Peyer's patch (tissue), 4 donors: ENCODE measurements at regions not wholly inside any gene's neighbourhood (a gene's known extent, or its start where the extent isn't known, plus 50 kb on each side); places are given as distances from the start of the nearest gene placed in this dataset.
"Not testable (repeated sequence)": the region's sequence is repeated elsewhere in the genome, so short reads cannot be mapped to it uniquely, and the experiment has no call there.

Experiments
- DNase-seq, 3 donors: peaks; one replicate each; pipeline ENCODE4 v3.0.0-alpha.2; 2017 to 2019
- H3K27ac ChIP-seq, 4 donors: fragments of 200-600 bp; sonication (generic); one replicate each; pipeline ENCODE4 v1.5.1; 2016 to 2019
- H3K27me3 ChIP-seq, 2 donors: fragments of 200-600 bp; sonication (generic); one replicate each; pipeline ENCODE4 v1.5.1; 2019
- H3K36me3 ChIP-seq, 3 donors: fragments of 200-600 bp; sonication (generic); one replicate each; pipeline ENCODE4 v1.5.1; 2016 to 2019
- H3K4me1 ChIP-seq, 4 donors: fragments of 200-600 bp; sonication (generic); one replicate each; pipeline ENCODE4 v1.5.1; 2016 to 2019
- H3K4me3 ChIP-seq, 4 donors: fragments of 200-600 bp; sonication (generic); 1 replicate in 3 of 4; 2 replicates in 1 of 4; pipeline ENCODE4 v1.5.1; 2016 to 2019; ENCODE audit warnings: mild to moderate bottlenecking in 1 of 4
- H3K9me3 ChIP-seq, 4 donors: fragments of 200-600 bp; sonication (generic); one replicate each; pipeline ENCODE4 v1.5.1; 2016 to 2019; ENCODE audit warnings: mild to moderate bottlenecking in 1 of 4
- CTCF ChIP-seq, 6 experiments: fragments of 450-650 bp in 4 of 6; fragments of 200-600 bp in 2 of 6; sonication (generic) in 1 of 6; IDR thresholded peaks; one replicate each; pipeline ENCODE4 v1.5.1; 2017 to 2019; ENCODE audit warnings: antibody characterized with exemption in 6 of 6, mild to moderate bottlenecking in 3 of 6, moderate library complexity in 1 of 6
- POLR2A ChIP-seq, 2 donors: fragments of 450-650 bp; IDR thresholded peaks; one replicate each; pipeline ENCODE4 v1.5.1; 2017; ENCODE audit warnings: antibody characterized with exemption in 2 of 2, mild to moderate bottlenecking in 2 of 2, moderate library complexity in 2 of 2
- small RNA-seq, 2 donors: library from RNA; depleted of rRNA; stranded (forward); fragments of <200 nt; gene quantifications; one replicate each; pipeline ENCODE3, GENCODE V24; 2016

GRCh38 chr6:167238694-167239467 is 52.2 kb upstream of the UNC93A start:
- TF ChIP-seq POLR2A (IDR thresholded peaks at IDR 0.05) (no peak), CTCF (IDR thresholded peaks at IDR 0.05) (no peak)
- DNase-seq = no peak
- H3K4me1 ChIP-seq = peaks cover 0 to 7% (median 0%) of the 10 kb centered on the region in 4 donors

GRCh38 chr6:167239470-167239869 is 51.6 kb upstream of the UNC93A start:
- not testable (repeated sequence) for H3K27ac ChIP-seq, H3K36me3 ChIP-seq, H3K4me3 ChIP-seq, H3K27me3 ChIP-seq, DNase-seq, H3K4me1 ChIP-seq, H3K9me3 ChIP-seq

More at GRCh38 chr6:167238694-167239467, 52.2 kb upstream of the UNC93A start:
- Histone ChIP-seq H3K4me3 (no peak overlapping the region), H3K36me3 (no peaks in the 10 kb centered on the region), H3K9me3 (no peaks in the 10 kb centered on the region), H3K27me3 (no peaks in the 10 kb centered on the region), H3K27ac (no peak overlapping the region)

- Histone ChIP-seq H3K4me1 (peaks cover 0 to 7% (median 0%) of the 10 kb centered on the region in 4 donors), H3K36me3 (no peaks in the 10 kb centered on the region), H3K9me3 (no peaks in the 10 kb centered on the region)
These were observed 51.0 kb upstream of the UNC93A start for GRCh38 chr6:167240034-167240541.

More at GRCh38 chr6:167240034-167240541, 51.0 kb upstream of the UNC93A start:
- H3K27ac ChIP-seq = no peak overlapping the region
- no peak overlapping the region for H3K4me3 ChIP-seq
- TF ChIP-seq POLR2A (IDR thresholded peaks at IDR 0.05) (no peak), CTCF (IDR thresholded peaks at IDR 0.05) (no peak)
- no peaks in the 10 kb centered on the region for H3K27me3 ChIP-seq
- no peak for DNase-seq

Small RNAs in the stretch of these regions (small RNA-seq; reads per million reads assigned to genes)
- 0 reads per million in 2 donors for gene AL353747.1
